Spleen (tissue), 11 donors: ENCODE measurements at regions not wholly inside any gene's neighbourhood (a gene's known extent, or its start where the extent isn't known, plus 50 kb on each side); places are given as distances from the start of the nearest gene placed in this dataset.

Source experiments
- DNase-seq: peaks from one replicate; pipeline ENCODE4 v3.0.0-alpha.2; 2020
- H3K27ac ChIP-seq, 8 donors: fragments of 200-600 bp; sonication (generic) in 7 of 8; 1 replicate in 4 of 8; 2 replicates in 4 of 8; pipeline versions ENCODE4 v1.5.0 to v1.8.0; 2016 to 2021; ENCODE audit warnings: inconsistent platforms in 4 of 8, mild to moderate bottlenecking in 4 of 8, moderate library complexity in 1 of 8
- H3K27me3 ChIP-seq, 7 donors: fragments of 200-600 bp; sonication (generic) in 6 of 7; replicated peaks in 1 of 7; 1 replicate in 4 of 7; 2 replicates in 3 of 7; pipeline versions ENCODE4 v1.5.0 to v1.8.0; 2016 to 2021; ENCODE audit warnings: inconsistent platforms in 3 of 7, mild to moderate bottlenecking in 1 of 7
- H3K36me3 ChIP-seq, 6 donors: fragments of 200-600 bp; sonication (generic) in 5 of 6; 1 replicate in 4 of 6; 2 replicates in 2 of 6; pipeline versions ENCODE4 v1.5.0 to v1.8.0; 2016 to 2021; ENCODE audit warnings: inconsistent platforms in 2 of 6
- H3K4me1 ChIP-seq, 6 donors: fragments of 200-600 bp; sonication (generic) in 5 of 6; 1 replicate in 3 of 6; 2 replicates in 3 of 6; pipeline versions ENCODE4 v1.5.0 to v1.8.0; 2016 to 2021; ENCODE audit warnings: inconsistent platforms in 3 of 6
- H3K4me3 ChIP-seq, 8 donors: fragments of 200-600 bp; sonication (generic) in 7 of 8; 1 replicate in 4 of 8; 2 replicates in 4 of 8; pipeline versions ENCODE4 v1.5.0 to v1.8.0; 2016 to 2021; ENCODE audit warnings: inconsistent platforms in 4 of 8, mild to moderate bottlenecking in 4 of 8, moderate library complexity in 2 of 8
- H3K9me3 ChIP-seq, 8 donors: fragments of 200-600 bp; sonication (generic) in 7 of 8; 1 replicate in 4 of 8; 2 replicates in 4 of 8; pipeline versions ENCODE4 v1.5.0 to v1.8.0; 2016 to 2021; ENCODE audit warnings: inconsistent platforms in 4 of 8
- POLR2A ChIP-seq, 3 donors: fragments of 450-650 bp; IDR thresholded peaks; one replicate each; pipeline ENCODE4 v1.5.1; 2017; ENCODE audit warnings: antibody characterized with exemption in 3 of 3, mild to moderate bottlenecking in 1 of 3
- POLR2AphosphoS5 ChIP-seq, 3 donors: sonication (generic); formaldehyde crosslinking; IDR thresholded peaks; one replicate each; pipeline ENCODE4 v1.5.1; 2017; ENCODE audit warnings: antibody characterized with exemption in 3 of 3
- WGBS, 5 donors: extraction: QIAGEN DNeasy Blood & Tissue Kit in 3 of 5; methylation state at CpG; one replicate each; pipeline versions ENCODE4 v1.1.5 to v1.1.7; 2013 to 2018; 5-methylcytosine and 5-hydroxymethylcytosine counted together
- intact Hi-C: fragments of 100-400 bp; cut with DNase I; formaldehyde crosslinking; loops from one replicate; pipeline ENCODE4 v1.15.0; 2023; ENCODE audit warnings: low total_unique reads
- TF ChIP-seq, protein P1 (sequence below), 11 experiments: fragments of 200-600 bp in 7 of 11; fragments of 450-650 bp in 4 of 11; sonication (generic) in 4 of 11; IDR thresholded peaks in 8 of 11; conservative IDR thresholded peaks in 3 of 11; 1 replicate in 7 of 11; 2 replicates in 4 of 11; pipeline versions ENCODE4 v1.4.0 to v1.8.0; 2016 to 2021; ENCODE audit warnings: antibody characterized with exemption in 11 of 11, inconsistent platforms in 4 of 11, mild to moderate bottlenecking in 1 of 11
- donor health status: healthy with polysubstance abuse.
- donor health status: DM: no; HTN: no; CAD: no; lungs with moderate emphysema.
- donor health status: DM: no; HTN: no; CAD: no.
- donor health status: Bipolar disorder and iron deficiency.
- donor health status: healthy.
- donor health status: DM: no; HTN: no; CAD: no.
- donor health status: DM: yes; HTN: yes; CAD: no.

DNA sequence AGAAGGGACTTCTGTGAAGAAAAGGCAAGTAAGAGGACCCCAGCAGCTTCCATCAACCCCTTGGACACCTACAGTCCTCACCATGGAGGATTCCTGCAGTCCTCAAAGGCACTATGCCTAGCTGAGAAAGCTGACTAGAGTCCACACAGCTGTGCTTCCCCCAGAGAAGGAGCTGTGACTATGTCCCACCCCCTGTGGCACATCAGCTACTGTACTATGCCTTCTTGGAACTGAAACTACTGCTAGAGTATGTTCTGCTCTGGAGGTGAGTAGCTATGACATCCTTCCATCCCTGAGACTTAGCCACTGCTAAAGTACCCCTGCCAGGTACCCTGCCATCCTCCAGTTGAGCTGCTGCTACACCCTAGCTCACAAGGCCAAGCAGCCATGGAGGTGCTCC, 690.2 kb upstream of the CHAC2 start:
- H3K27me3 ChIP-seq, result no peaks in the 10 kb centered on the region
- intact Hi-C loops, result no loop called here

DNA sequence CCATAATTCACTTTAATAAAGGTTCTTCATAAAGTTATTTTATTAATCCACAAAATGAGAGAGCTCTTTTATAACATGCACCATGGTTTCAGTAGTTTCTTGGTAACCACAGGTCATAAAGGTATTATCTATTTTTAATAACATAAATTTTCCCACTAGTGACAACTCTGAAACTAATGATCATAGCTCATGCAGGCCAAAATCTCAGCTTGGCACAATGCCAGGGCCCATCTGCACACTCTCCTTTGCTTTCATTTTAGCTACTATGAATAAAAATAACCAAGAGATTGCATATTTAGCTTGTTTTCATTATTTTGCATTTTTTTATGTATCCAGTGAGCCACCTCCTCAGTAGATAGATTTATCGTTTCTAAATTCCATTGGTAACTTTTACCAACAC, 691.8 kb upstream of the CHAC2 start:
- Histone ChIP-seq H3K27ac (no peak overlapping the region), H3K36me3 (no peaks in the 10 kb centered on the region), H3K4me3 (no peak overlapping the region), H3K4me1 (no peaks in the 10 kb centered on the region), H3K9me3 (peaks cover 0 to 12% (median 4%) of the 10 kb centered on the region in 8 donors), H3K27me3 (no peaks in the 10 kb centered on the region)
- intact Hi-C loops, result no loop called here
- no peak for DNase-seq
- 77 to 93% (median 86%) methylated on average over 1 of the region's 1 CpG for WGBS, 5 donors
- TF ChIP-seq POLR2AphosphoS5 (IDR thresholded peaks at IDR 0.05) (no peak), POLR2A (IDR thresholded peaks at IDR 0.05) (no peak)
- TF ChIP-seq, protein P1, sequence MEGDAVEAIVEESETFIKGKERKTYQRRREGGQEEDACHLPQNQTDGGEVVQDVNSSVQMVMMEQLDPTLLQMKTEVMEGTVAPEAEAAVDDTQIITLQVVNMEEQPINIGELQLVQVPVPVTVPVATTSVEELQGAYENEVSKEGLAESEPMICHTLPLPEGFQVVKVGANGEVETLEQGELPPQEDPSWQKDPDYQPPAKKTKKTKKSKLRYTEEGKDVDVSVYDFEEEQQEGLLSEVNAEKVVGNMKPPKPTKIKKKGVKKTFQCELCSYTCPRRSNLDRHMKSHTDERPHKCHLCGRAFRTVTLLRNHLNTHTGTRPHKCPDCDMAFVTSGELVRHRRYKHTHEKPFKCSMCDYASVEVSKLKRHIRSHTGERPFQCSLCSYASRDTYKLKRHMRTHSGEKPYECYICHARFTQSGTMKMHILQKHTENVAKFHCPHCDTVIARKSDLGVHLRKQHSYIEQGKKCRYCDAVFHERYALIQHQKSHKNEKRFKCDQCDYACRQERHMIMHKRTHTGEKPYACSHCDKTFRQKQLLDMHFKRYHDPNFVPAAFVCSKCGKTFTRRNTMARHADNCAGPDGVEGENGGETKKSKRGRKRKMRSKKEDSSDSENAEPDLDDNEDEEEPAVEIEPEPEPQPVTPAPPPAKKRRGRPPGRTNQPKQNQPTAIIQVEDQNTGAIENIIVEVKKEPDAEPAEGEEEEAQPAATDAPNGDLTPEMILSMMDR (IDR thresholded peaks at IDR 0.05 in 8 of 11, conservative IDR thresholded peaks at IDR 0.05 in 3 of 11), result no peak

More for the DNA sequence above, 690.2 kb upstream of the CHAC2 start:
- Histone ChIP-seq H3K27ac (no peak overlapping the region), H3K4me3 (no peak overlapping the region), H3K9me3 (peaks cover 0 to 25% (median 13%) of the 10 kb centered on the region in 8 donors), H3K36me3 (no peaks in the 10 kb centered on the region), H3K4me1 (no peaks in the 10 kb centered on the region)
- TF ChIP-seq POLR2AphosphoS5 (IDR thresholded peaks at IDR 0.05), result no peak
- TF ChIP-seq POLR2A (IDR thresholded peaks at IDR 0.05), result no peak
- TF ChIP-seq, protein P1 (IDR thresholded peaks at IDR 0.05 in 8 of 11, conservative IDR thresholded peaks at IDR 0.05 in 3 of 11), result no peak
- DNase-seq, result no peak

DNA sequence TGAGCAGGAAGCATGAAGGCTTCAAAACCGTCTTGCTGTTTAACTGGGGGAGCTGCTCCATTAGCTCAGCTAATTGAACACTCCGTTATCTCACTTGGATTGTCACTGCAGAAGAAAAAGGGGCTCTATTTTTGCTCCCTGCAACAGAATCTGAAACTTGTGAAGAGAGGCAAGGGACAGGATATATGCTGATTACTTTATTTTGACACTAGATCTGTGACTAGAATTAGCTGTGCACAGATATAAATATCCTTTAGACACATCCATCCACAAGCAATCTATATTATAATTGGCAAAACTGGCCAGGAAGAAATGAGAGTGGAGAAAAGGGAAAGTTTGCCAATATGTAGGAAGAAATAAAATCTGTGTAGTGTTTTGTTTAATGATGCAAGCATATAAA, 700.1 kb upstream of the CHAC2 start:
- no peak for DNase-seq
- no peak overlapping the region for H3K27ac ChIP-seq
- TF ChIP-seq POLR2A (IDR thresholded peaks at IDR 0.05) (no peak), POLR2AphosphoS5 (IDR thresholded peaks at IDR 0.05) (no peak)
- TF ChIP-seq, protein P1 (IDR thresholded peaks at IDR 0.05 in 8 of 11, conservative IDR thresholded peaks at IDR 0.05 in 3 of 11), result no peak
- H3K27me3 ChIP-seq, result no peaks in the 10 kb centered on the region
- no peaks in the 10 kb centered on the region for H3K4me1 ChIP-seq
- 44 to 60% (median 56%) methylated on average over 2 of the region's 2 CpGs for WGBS, 5 donors
- H3K9me3 ChIP-seq, result peaks cover 0 to 8% (median 2%) of the 10 kb centered on the region in 8 donors
- intact Hi-C loops, result no loop called here
- H3K4me3 ChIP-seq, result no peak overlapping the region
- no peaks in the 10 kb centered on the region for H3K36me3 ChIP-seq

DNA sequence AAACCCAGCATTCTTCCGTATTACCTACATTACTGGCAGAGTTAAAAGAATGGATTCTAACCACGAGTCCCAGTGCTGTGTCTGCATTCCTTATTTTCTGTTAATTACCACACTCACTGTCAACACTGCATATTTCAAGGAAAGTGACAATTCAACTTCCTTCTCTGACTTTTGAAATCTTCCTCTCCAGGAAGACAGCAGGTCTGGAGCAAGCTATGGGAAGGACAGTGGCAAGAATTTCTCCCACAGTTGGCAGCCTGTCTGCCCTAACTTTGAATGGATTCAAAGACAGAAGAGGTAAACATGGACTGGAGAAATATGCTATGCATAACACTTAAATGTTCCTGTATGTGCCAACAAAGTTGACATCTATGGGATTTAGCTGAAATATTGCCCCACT, 700.5 kb upstream of the CHAC2 start:
- no peaks in the 10 kb centered on the region for H3K4me1 ChIP-seq
- intact Hi-C loops, result no loop called here
- peaks cover 0 to 8% (median 3%) of the 10 kb centered on the region in 8 donors for H3K9me3 ChIP-seq
- H3K36me3 ChIP-seq, result no peaks in the 10 kb centered on the region
- H3K27me3 ChIP-seq, result no peaks in the 10 kb centered on the region
- WGBS, 5 donors, result 42 to 48% (median 44%) methylated on average over 2 of the region's 2 CpGs
- H3K4me3 ChIP-seq, result no peak overlapping the region
- H3K27ac ChIP-seq, result no peak overlapping the region
- TF ChIP-seq POLR2A (IDR thresholded peaks at IDR 0.05), result no peak
- TF ChIP-seq POLR2AphosphoS5 (IDR thresholded peaks at IDR 0.05), result no peak
- TF ChIP-seq, protein P1 (IDR thresholded peaks at IDR 0.05 in 8 of 11, conservative IDR thresholded peaks at IDR 0.05 in 3 of 11), result no peak
- DNase-seq, result no peak
